H1 (cell line): ENCODE measurements at regions not wholly inside any gene's neighbourhood (a gene's known extent, or its start where the extent isn't known, plus 50 kb on each side); places are given as distances from the start of the nearest gene placed in this dataset.

Source experiments
- CTCF ChIA-PET: fragments of 300-600 bp; sonication (Branson Sonifier 250); formaldehyde crosslinking; loops from one replicate; lab custom pipeline; 2021; ENCODE audit not compliant: partially characterized antibody; lab: Charles Lee
- POLR2A ChIA-PET: fragments of 300-600 bp; sonication (Branson Sonifier 250); formaldehyde crosslinking; loops from one replicate; lab custom pipeline; 2021; ENCODE audit warnings: inconsistent platforms; ENCODE audit not compliant: partially characterized antibody; lab: Charles Lee
- DNase-seq, 2 experiments: peaks; one replicate each; pipeline versions ENCODE4 v3.0.0 to v3.0.0-alpha.2; 2010 to 2022; ENCODE audit warnings: low spot score in 2 of 2, low read depth in 1 of 2, mixed read lengths in 1 of 2
- FAIRE-seq: peaks from 2 replicates; lab custom pipeline; 2011; peaks lifted over from hg19 to GRCh38; lab: Jason Lieb, UNC
- H2AFZ ChIP-seq: 2 replicates; pipeline ENCODE4 v1.8.1; 2012; ENCODE audit warnings: low read length, inconsistent platforms
- H2AK5ac ChIP-seq: 2 replicates; pipeline ENCODE4 v1.6.1; 2013; ENCODE audit warnings: low read depth, low read length
- H2BK120ac ChIP-seq: replicated peaks from 2 replicates; pipeline ENCODE3; 2013; ENCODE audit warnings: low read depth, low read length, inconsistent platforms
- H2BK12ac ChIP-seq: 2 replicates; pipeline ENCODE4 v1.6.1; 2013; ENCODE audit warnings: low read depth, low read length
- H2BK15ac ChIP-seq: 2 replicates; pipeline ENCODE4 v1.6.1; 2013; ENCODE audit warnings: low read length
- H2BK20ac ChIP-seq: 2 replicates; pipeline ENCODE4 v1.6.1; 2013; ENCODE audit warnings: low read length
- H2BK5ac ChIP-seq: 2 replicates; pipeline ENCODE4 v1.6.1; 2013; ENCODE audit warnings: low read depth, low read length
- H3K14ac ChIP-seq: 2 replicates; pipeline ENCODE4 v1.6.1; 2013; ENCODE audit warnings: inconsistent platforms; ENCODE audit not compliant: insufficient read length
- H3K18ac ChIP-seq: 2 replicates; pipeline ENCODE4 v1.6.1; 2013; ENCODE audit warnings: low read length; ENCODE audit errors: extremely low read depth
- H3K23ac ChIP-seq: 2 replicates; pipeline ENCODE4 v1.6.1; 2013; ENCODE audit warnings: inconsistent platforms; ENCODE audit not compliant: insufficient read length
- H3K23me2 ChIP-seq: 2 replicates; pipeline ENCODE4 v1.6.1; 2013; ENCODE audit warnings: low read depth, low read length
- H3K27ac ChIP-seq: 2 replicates; pipeline ENCODE4 v1.6.1; 2011; ENCODE audit warnings: low read depth, low read length, inconsistent platforms
- H3K27me3 ChIP-seq, 4 experiments: replicated peaks in 1 of 4; 1 replicate in 1 of 4; 2 replicates in 3 of 4; pipeline versions ENCODE4 v1.6.1 to v1.8.1; 2011 to 2013; ENCODE audit warnings: low read length in 3 of 4, mild to moderate bottlenecking in 3 of 4, inconsistent platforms in 2 of 4, mixed read lengths in 2 of 4, moderate library complexity in 1 of 4; ENCODE audit not compliant: control insufficient read depth in 3 of 4, insufficient read depth in 3 of 4; ENCODE audit errors: extremely low read depth in 1 of 4
- H3K36me3 ChIP-seq, 4 experiments: 2 replicates each; pipeline versions ENCODE4 v1.6.1 to v1.8.1; 2011 to 2013; ENCODE audit warnings: mild to moderate bottlenecking in 4 of 4, low read length in 3 of 4, moderate library complexity in 2 of 4, control low read depth in 1 of 4, inconsistent platforms in 1 of 4; ENCODE audit not compliant: insufficient read depth in 4 of 4, control insufficient read depth in 2 of 4
- H3K4ac ChIP-seq: replicated peaks from 2 replicates; pipeline ENCODE3; 2013; ENCODE audit warnings: low read length, low read depth, mixed read lengths, inconsistent platforms; ENCODE audit not compliant: insufficient read length
- H3K4me1 ChIP-seq, 4 experiments: replicated peaks in 1 of 4; 1 replicate in 1 of 4; 2 replicates in 3 of 4; pipeline versions ENCODE4 v1.6.1 to v1.8.1; 2011 to 2013; ENCODE audit warnings: low read length in 3 of 4, inconsistent platforms in 2 of 4, mixed read lengths in 1 of 4; ENCODE audit not compliant: insufficient read depth in 4 of 4, control insufficient read depth in 3 of 4
- H3K4me2 ChIP-seq, 2 experiments: 2 replicates each; pipeline versions ENCODE4 v1.6.1 to v1.8.1; 2011 to 2013; ENCODE audit warnings: low read depth in 2 of 2, low read length in 2 of 2, control low read depth in 1 of 2, inconsistent platforms in 1 of 2, mild to moderate bottlenecking in 1 of 2; ENCODE audit not compliant: insufficient read depth in 1 of 2
- H3K4me3 ChIP-seq, 4 experiments: fragments of 200-600, 300-600 bp in 1 of 4; sonication (generic), shearing (Covaris generic), sonication (Bioruptor Twin) in 1 of 4; 2 replicates each; pipeline versions ENCODE4 v1.5.1 to v1.8.1; 2011 to 2016; ENCODE audit warnings: low read length in 4 of 4, low read depth in 3 of 4, control low read depth in 2 of 4, inconsistent platforms in 2 of 4, mild to moderate bottlenecking in 2 of 4, mixed read lengths in 1 of 4, moderate library complexity in 1 of 4; ENCODE audit not compliant: insufficient read depth in 2 of 4; ENCODE audit errors: extremely low read depth in 1 of 4
- H3K56ac ChIP-seq: replicated peaks from 2 replicates; pipeline ENCODE3; 2013; ENCODE audit warnings: low read depth, mild to moderate bottlenecking, mixed read lengths, low read length, inconsistent platforms; ENCODE audit not compliant: insufficient read length
- H3K79me1 ChIP-seq: 2 replicates; pipeline ENCODE4 v1.6.1; 2013; ENCODE audit warnings: low read depth, low read length, control low read depth
- H3K79me2 ChIP-seq, 2 experiments: 2 replicates each; pipeline versions ENCODE4 v1.6.1 to v1.8.1; 2012 to 2013; ENCODE audit warnings: low read length in 2 of 2, mild to moderate bottlenecking in 2 of 2, inconsistent platforms in 1 of 2; ENCODE audit not compliant: insufficient read depth in 2 of 2, control insufficient read depth in 1 of 2
- H3K9ac ChIP-seq, 4 experiments: replicated peaks in 1 of 4; 1 replicate in 1 of 4; 2 replicates in 3 of 4; pipeline versions ENCODE4 v1.6.1 to v1.8.1; 2011 to 2013; ENCODE audit warnings: low read depth in 3 of 4, low read length in 3 of 4, control low read depth in 2 of 4, mild to moderate bottlenecking in 2 of 4, moderate library complexity in 2 of 4, inconsistent platforms in 1 of 4; ENCODE audit errors: extremely low read depth in 1 of 4
- H3K9me3 ChIP-seq, 2 experiments: 2 replicates each; pipeline versions ENCODE4 v1.6.1 to v1.8.1; 2012 to 2013; ENCODE audit warnings: mild to moderate bottlenecking in 2 of 2, moderate library complexity in 2 of 2, control low read depth in 1 of 2, inconsistent platforms in 1 of 2, low read depth in 1 of 2, low read length in 1 of 2, mixed read lengths in 1 of 2; ENCODE audit not compliant: insufficient read depth in 2 of 2
- H4K20me1 ChIP-seq, 2 experiments: replicated peaks in 1 of 2; 2 replicates each; pipeline versions ENCODE3 to v1.8.1; 2011 to 2013; ENCODE audit warnings: inconsistent platforms in 2 of 2, low read length in 2 of 2, mild to moderate bottlenecking in 1 of 2; ENCODE audit not compliant: insufficient read depth in 2 of 2, control insufficient read depth in 1 of 2
- H4K5ac ChIP-seq: 2 replicates; pipeline ENCODE4 v1.6.1; 2013; ENCODE audit warnings: low read length, low read depth, mixed read lengths, inconsistent platforms; ENCODE audit not compliant: insufficient read length
- H4K8ac ChIP-seq: 2 replicates; pipeline ENCODE4 v1.8.0; 2013; ENCODE audit warnings: mild to moderate bottlenecking, moderate library complexity, low read length, inconsistent platforms; ENCODE audit not compliant: insufficient read depth; ENCODE audit errors: extremely low read depth
- H4K91ac ChIP-seq: replicated peaks from 2 replicates; pipeline ENCODE3; 2013; ENCODE audit warnings: low read length, mixed read lengths, inconsistent platforms; ENCODE audit not compliant: insufficient read length
- ASH2L ChIP-seq: fragments of 200-600, 300-600 bp; sonication (generic); IDR thresholded peaks from one replicate; pipeline ENCODE4 v1.7.1; 2017; ENCODE audit warnings: low read length
- BCL11A ChIP-seq, 2 experiments: IDR thresholded peaks; one replicate each; pipeline ENCODE4 v1.6.1; 2011; ENCODE audit warnings: low read depth in 2 of 2, low read length in 2 of 2, mild to moderate bottlenecking in 2 of 2
- CREB1 ChIP-seq: IDR thresholded peaks from 2 replicates; pipeline ENCODE4 v1.6.1; 2012; ENCODE audit warnings: inconsistent platforms
- CTBP2 ChIP-seq: IDR thresholded peaks from 2 replicates; pipeline ENCODE4 v1.7.0; 2011; ENCODE audit warnings: borderline replicate concordance, mild to moderate bottlenecking, moderate library complexity, mixed read lengths, low read length; ENCODE audit not compliant: insufficient read depth, insufficient read length
- GABPA ChIP-seq: IDR thresholded peaks from 2 replicates; pipeline ENCODE4 v1.6.1; 2011; ENCODE audit warnings: mild to moderate bottlenecking, low read length, moderate library complexity, borderline replicate concordance; ENCODE audit not compliant: insufficient read depth
- JUND ChIP-seq: IDR thresholded peaks from 2 replicates; pipeline ENCODE4 v1.6.1; 2011; ENCODE audit warnings: mild to moderate bottlenecking, improper control_type of control experiment, low read length
- SIRT6 ChIP-seq: IDR thresholded peaks from one replicate; pipeline ENCODE4 v1.7.1; 2012; ENCODE audit warnings: low read length, inconsistent platforms
- SIX5 ChIP-seq: IDR thresholded peaks from 2 replicates; pipeline ENCODE4 v1.6.1; 2011; ENCODE audit warnings: mild to moderate bottlenecking, low read depth, low read length
- SP2 ChIP-seq: IDR thresholded peaks from 2 replicates; pipeline ENCODE4 v1.6.1; 2012; ENCODE audit warnings: mild to moderate bottlenecking, low read length, inconsistent platforms
- SRF ChIP-seq: IDR thresholded peaks from 2 replicates; pipeline ENCODE4 v1.6.1; 2011; ENCODE audit warnings: mild to moderate bottlenecking, low read depth, low read length, moderate library complexity
- TAF7 ChIP-seq: optimal IDR thresholded peaks from 2 replicates; pipeline ENCODE3; 2011; ENCODE audit warnings: low read depth, mild to moderate bottlenecking, inconsistent platforms, low read length, moderate library complexity, borderline replicate concordance
- WGBS, 2 experiments: shearing (Covaris generic) in 1 of 2; methylation state at CpG; one replicate each; pipeline versions ENCODE4 v1.1.6 to v1.1.7; 2013 to 2015; ENCODE audit warnings: low lambda C conversion rate in 2 of 2, mixed read lengths in 2 of 2, inconsistent platforms in 1 of 2, low coverage in 1 of 2, missing lambda C conversion rate in 1 of 2; ENCODE audit not compliant: insufficient replicate concordance in 2 of 2, insufficient coverage in 1 of 2, insufficient read length in 1 of 2; ENCODE audit errors: extremely low coverage in 1 of 2, missing lambda C conversion rate in 1 of 2; 5-methylcytosine and 5-hydroxymethylcytosine counted together
- TF ChIP-seq, protein P1 (sequence below): IDR thresholded peaks from 2 replicates; pipeline ENCODE4 v1.6.1; 2012; ENCODE audit warnings: low read length, inconsistent platforms

DNA sequence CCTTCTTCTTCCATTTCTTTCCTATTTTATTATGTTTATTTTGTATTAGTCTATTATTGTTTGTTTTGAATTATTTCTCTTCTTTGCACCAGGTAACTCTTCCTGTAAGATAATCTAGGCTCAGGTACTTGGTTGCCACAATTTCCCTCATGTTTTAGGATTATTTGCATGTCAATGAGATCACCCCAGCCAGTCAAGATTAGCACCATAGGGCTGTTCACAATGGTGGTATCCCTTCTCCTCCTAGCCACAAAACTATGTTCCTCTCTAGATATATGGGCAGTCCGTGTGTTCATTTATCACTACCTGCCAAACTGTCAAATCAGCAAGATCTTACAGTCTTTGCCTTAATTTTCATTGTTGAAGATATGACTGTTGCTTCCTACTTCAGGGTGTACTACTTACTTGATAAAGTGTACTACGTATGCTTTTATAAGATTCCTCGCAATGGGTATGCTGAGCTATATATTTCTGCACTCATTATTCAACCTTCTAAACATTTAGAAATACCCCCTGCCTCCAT, 1536.2 kb downstream of the PLA2G4A start:
- Histone ChIP-seq H3K4me1 (peaks cover 0 to 4% (median 1%) of the 10 kb centered on the region in 4 experiments; a peak in 3 of 7 replicates), H3K79me2 (no peaks in the 10 kb centered on the region), H2BK12ac (no peak overlapping the region), H3K14ac (no peak overlapping the region), H3K56ac (no peak overlapping the region), H2BK20ac (no peak overlapping the region), H3K23ac (no peak overlapping the region), H3K4me3 (no peak overlapping the region), H2AFZ (0 out of 2 replicates have a peak overlapping the region, but pooled peaks have one; percentile 33), H2BK120ac (no peak overlapping the region), H2BK15ac (no peak overlapping the region), H3K79me1 (no peaks in the 10 kb centered on the region), H4K8ac (no peak overlapping the region), H3K23me2 (no peaks in the 10 kb centered on the region), H4K91ac (no peak overlapping the region), H3K18ac (no peak overlapping the region), H3K27me3 (no peaks in the 10 kb centered on the region), H2AK5ac (no peak overlapping the region), H3K36me3 (no peaks in the 10 kb centered on the region), H3K9me3 (no peaks in the 10 kb centered on the region), H3K4me2 (peak overlapping the region in 1 of 2 experiments; percentile 14; a peak in 1 of 4 replicates), H4K5ac (no peak overlapping the region), H3K27ac (no peak overlapping the region), H4K20me1 (no peaks in the 10 kb centered on the region), H3K4ac (no peak overlapping the region), H3K9ac (no peak overlapping the region), H2BK5ac (no peak overlapping the region)
- DNase-seq (no peak), FAIRE-seq (no peak)
- ChIA-PET POLR2A (no interaction called here), CTCF (no interaction called here)
- 94% methylated on average over 3 of the region's 3 CpGs; no CpG with 5 or more reads in 1 of the 2 experiments for WGBS, 2 experiments
- TF ChIP-seq GABPA (no peak), SIRT6 (no peak), JUND (no peak), CTBP2 (no peak), TAF7 (no peak), CREB1 (no peak), BCL11A (IDR thresholded peaks at IDR 0.05; ENCODE audit: low read depth in 2 of 2, low read length in 2 of 2) (no peak), SRF (no peak), SP2 (no peak), SIX5 (no peak), ASH2L (no peak)
- TF ChIP-seq, protein P1, sequence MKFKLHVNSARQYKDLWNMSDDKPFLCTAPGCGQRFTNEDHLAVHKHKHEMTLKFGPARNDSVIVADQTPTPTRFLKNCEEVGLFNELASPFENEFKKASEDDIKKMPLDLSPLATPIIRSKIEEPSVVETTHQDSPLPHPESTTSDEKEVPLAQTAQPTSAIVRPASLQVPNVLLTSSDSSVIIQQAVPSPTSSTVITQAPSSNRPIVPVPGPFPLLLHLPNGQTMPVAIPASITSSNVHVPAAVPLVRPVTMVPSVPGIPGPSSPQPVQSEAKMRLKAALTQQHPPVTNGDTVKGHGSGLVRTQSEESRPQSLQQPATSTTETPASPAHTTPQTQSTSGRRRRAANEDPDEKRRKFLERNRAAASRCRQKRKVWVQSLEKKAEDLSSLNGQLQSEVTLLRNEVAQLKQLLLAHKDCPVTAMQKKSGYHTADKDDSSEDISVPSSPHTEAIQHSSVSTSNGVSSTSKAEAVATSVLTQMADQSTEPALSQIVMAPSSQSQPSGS = no peak
